Pancreas (tissue), 10 donors: ENCODE measurements at regions not wholly inside any gene's neighbourhood (a gene's known extent, or its start where the extent isn't known, plus 50 kb on each side); places are given as distances from the start of the nearest gene placed in this dataset.

Experiments
- ATAC-seq, 4 donors: fragments of 200-7000 bp; cut with Tn5 transposase; one replicate each; pipeline versions ENCODE4 v1.8.0 to v1.9.1; 2020; ENCODE audit warnings: mild to moderate bottlenecking in 4 of 4, moderate library complexity in 4 of 4
- DNase-seq, 6 donors: peaks; one replicate each; pipeline ENCODE4 v3.0.0-alpha.2; 2020
- FAIRE-seq: peaks from 2 replicates; lab custom pipeline; 2012; peaks lifted over from hg19 to GRCh38; lab: Jason Lieb, UNC
- H3K27ac ChIP-seq, 4 donors: fragments of 200-600 bp; sonication (generic); 1 replicate in 3 of 4; 2 replicates in 1 of 4; pipeline versions ENCODE4 v1.5.0 to v1.8.0; 2020
- H3K27me3 ChIP-seq, 4 donors: fragments of 200-600 bp; one replicate each; pipeline ENCODE4 v1.8.0; 2021
- H3K36me3 ChIP-seq, 3 donors: fragments of 200-600 bp; sonication (generic) in 1 of 3; one replicate each; pipeline versions ENCODE4 v1.5.0 to v1.8.0; 2020 to 2021
- H3K4me1 ChIP-seq, 3 donors: fragments of 200-600 bp; one replicate each; pipeline ENCODE4 v1.8.0; 2021
- H3K4me3 ChIP-seq, 4 donors: fragments of 200-600 bp; sonication (generic) in 2 of 4; one replicate each; pipeline versions ENCODE4 v1.5.0 to v1.8.0; 2020 to 2021
- H3K9me3 ChIP-seq, 4 donors: fragments of 200-600 bp; one replicate each; pipeline ENCODE4 v1.8.0; 2021
- WGBS, 2 donors: extraction: QIAGEN DNeasy Blood & Tissue Kit; methylation state at CpG; one replicate each; pipeline ENCODE4 v1.1.7; 2013; 5-methylcytosine and 5-hydroxymethylcytosine counted together
- intact Hi-C, 3 donors: fragments of 100-400 bp; cut with DNase I; formaldehyde crosslinking; loops; one replicate each; pipeline versions ENCODE4 v1.11.1 to v1.14.2; 2022
- TF ChIP-seq, protein P1 (sequence below), 4 donors: fragments of 200-600 bp; sonication (generic) in 3 of 4; IDR thresholded peaks; one replicate each; pipeline versions ENCODE4 v1.5.0 to v1.8.0; 2021; ENCODE audit warnings: antibody characterized with exemption in 4 of 4
- donor health status: healthy with polysubstance abuse.
- donor health status: DM: no; HTN: no; CAD: no; lungs with moderate emphysema.
- donor health status: DM: no; HTN: no; CAD: no.
- donor health status: control.
- donor health status: control.
- donor health status: Bipolar disorder and iron deficiency.
- donor health status: DM: yes; HTN: yes; CAD: no.
- donor health status: DM: no; HTN: no; CAD: no.
- donor health status: DM: no; HTN: no; CAD: no.
- donor health status: DM: yes; HTN: yes; CAD: no.

- WGBS, 2 donors: 91 to 97% methylated on average over 3 of the region's 3 CpGs
- no peak overlapping the region for H3K4me3 ChIP-seq
- H3K4me1 ChIP-seq: peaks cover 0 to 6% (median 5%) of the 10 kb centered on the region in 3 donors
- no peaks in the 10 kb centered on the region for H3K27me3 ChIP-seq
- no peaks in the 10 kb centered on the region for H3K36me3 ChIP-seq
- no peak for ATAC-seq
- no peak for FAIRE-seq
- no peaks in the 10 kb centered on the region for H3K9me3 ChIP-seq
- no peak for DNase-seq
- TF ChIP-seq, protein P1, sequence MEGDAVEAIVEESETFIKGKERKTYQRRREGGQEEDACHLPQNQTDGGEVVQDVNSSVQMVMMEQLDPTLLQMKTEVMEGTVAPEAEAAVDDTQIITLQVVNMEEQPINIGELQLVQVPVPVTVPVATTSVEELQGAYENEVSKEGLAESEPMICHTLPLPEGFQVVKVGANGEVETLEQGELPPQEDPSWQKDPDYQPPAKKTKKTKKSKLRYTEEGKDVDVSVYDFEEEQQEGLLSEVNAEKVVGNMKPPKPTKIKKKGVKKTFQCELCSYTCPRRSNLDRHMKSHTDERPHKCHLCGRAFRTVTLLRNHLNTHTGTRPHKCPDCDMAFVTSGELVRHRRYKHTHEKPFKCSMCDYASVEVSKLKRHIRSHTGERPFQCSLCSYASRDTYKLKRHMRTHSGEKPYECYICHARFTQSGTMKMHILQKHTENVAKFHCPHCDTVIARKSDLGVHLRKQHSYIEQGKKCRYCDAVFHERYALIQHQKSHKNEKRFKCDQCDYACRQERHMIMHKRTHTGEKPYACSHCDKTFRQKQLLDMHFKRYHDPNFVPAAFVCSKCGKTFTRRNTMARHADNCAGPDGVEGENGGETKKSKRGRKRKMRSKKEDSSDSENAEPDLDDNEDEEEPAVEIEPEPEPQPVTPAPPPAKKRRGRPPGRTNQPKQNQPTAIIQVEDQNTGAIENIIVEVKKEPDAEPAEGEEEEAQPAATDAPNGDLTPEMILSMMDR (IDR thresholded peaks at IDR 0.05): no peak
- no peak overlapping the region for H3K27ac ChIP-seq
- intact Hi-C loops: no loop called here
Observed at GRCh38 chr3:67870477-67870876, 216.1 kb upstream of the SUCLG2 start.

DNA sequence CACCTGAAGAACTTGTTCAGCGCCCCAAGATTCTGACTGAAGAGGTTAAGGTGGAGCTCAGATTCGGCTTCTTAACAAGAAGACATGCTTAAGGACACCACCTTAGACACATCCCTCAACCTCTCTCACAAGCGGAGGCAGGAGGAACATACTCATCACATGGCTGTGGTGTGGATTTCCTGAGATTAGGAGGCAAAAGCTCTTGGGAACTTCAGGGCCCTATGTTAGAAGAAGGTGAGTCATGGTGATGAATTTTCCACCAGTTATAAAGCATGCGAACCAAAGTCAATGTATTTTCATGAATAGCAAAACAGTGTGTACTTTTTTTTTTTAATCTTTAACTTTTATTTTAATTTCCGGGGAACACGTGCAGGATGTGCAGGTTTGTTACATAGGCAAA, 212.2 kb upstream of the SUCLG2 start:
- no peak for DNase-seq
- Histone ChIP-seq H3K27me3 (no peaks in the 10 kb centered on the region), H3K9me3 (no peaks in the 10 kb centered on the region), H3K36me3 (no peaks in the 10 kb centered on the region), H3K4me3 (no peak overlapping the region), H3K27ac (no peak overlapping the region), H3K4me1 (peaks cover 0 to 10% (median 7%) of the 10 kb centered on the region in 3 donors)
- TF ChIP-seq, protein P1 (IDR thresholded peaks at IDR 0.05): no peak
- whole genome bisulfite sequencing, 2 donors: 92 to 96% methylated on average over 6 of the region's 6 CpGs
- ATAC-seq: no peak
- intact Hi-C loops: no loop called here
- FAIRE-seq: no peak

GRCh38 chr3:67864587-67865183, 210.3 kb upstream of the SUCLG2 start:
- peak in 3 of 6 donors; percentile 4 to 20 (median 11) for DNase-seq
- FAIRE-seq: no peak
- Histone ChIP-seq H3K4me3 (no peak overlapping the region), H3K4me1 (peaks cover 0 to 10% (median 7%) of the 10 kb centered on the region in 3 donors), H3K27me3 (no peaks in the 10 kb centered on the region), H3K27ac (peak overlapping the region in 2 of 4 donors; percentile 29 to 48), H3K9me3 (no peaks in the 10 kb centered on the region), H3K36me3 (no peaks in the 10 kb centered on the region)
- TF ChIP-seq, protein P1 (IDR thresholded peaks at IDR 0.05): no peak
- 10% methylated on average over 2 of the region's 2 CpGs for WGBS, 2 donors
- intact Hi-C loops: no loop called here
- peak; percentile 85 to 92 (median 89) for ATAC-seq

GRCh38 chr3:67863869-67864268, 209.5 kb upstream of the SUCLG2 start:
- Histone ChIP-seq H3K4me3 (no peak overlapping the region), H3K4me1 (peaks cover 0 to 10% (median 7%) of the 10 kb centered on the region in 3 donors), H3K27me3 (no peaks in the 10 kb centered on the region), H3K9me3 (no peaks in the 10 kb centered on the region), H3K27ac (peak overlapping the region in 2 of 4 donors; percentile 29 to 48), H3K36me3 (no peaks in the 10 kb centered on the region)
- ATAC-seq (peak in 2 of 4 donors; percentile 26 to 51), DNase-seq (no peak), FAIRE-seq (no peak)
- WGBS, 2 donors: 72 to 81% methylated on average over 4 of the region's 4 CpGs
- TF ChIP-seq, protein P1 (IDR thresholded peaks at IDR 0.05): no peak
- intact Hi-C loops: no loop called here

- no peak for FAIRE-seq
- Histone ChIP-seq H3K36me3 (no peaks in the 10 kb centered on the region), H3K27ac (no peak overlapping the region), H3K4me3 (no peak overlapping the region), H3K4me1 (peaks cover 0 to 10% (median 7%) of the 10 kb centered on the region in 3 donors), H3K9me3 (no peaks in the 10 kb centered on the region), H3K27me3 (no peaks in the 10 kb centered on the region)
- 95 to 96% methylated on average over 3 of the region's 3 CpGs for WGBS, 2 donors
- no peak for ATAC-seq
- TF ChIP-seq, protein P1 (IDR thresholded peaks at IDR 0.05): no peak
- intact Hi-C loops: no loop called here
- no peak for DNase-seq
Observed at GRCh38 chr3:67860429-67860828, 206.0 kb upstream of the SUCLG2 start.
